ENCODE measurements at regions not wholly inside any gene's neighbourhood (a gene's known extent, or its start where the extent isn't known, plus 50 kb on each side); places are given as distances from the start of the nearest gene placed in this dataset.

DNA sequence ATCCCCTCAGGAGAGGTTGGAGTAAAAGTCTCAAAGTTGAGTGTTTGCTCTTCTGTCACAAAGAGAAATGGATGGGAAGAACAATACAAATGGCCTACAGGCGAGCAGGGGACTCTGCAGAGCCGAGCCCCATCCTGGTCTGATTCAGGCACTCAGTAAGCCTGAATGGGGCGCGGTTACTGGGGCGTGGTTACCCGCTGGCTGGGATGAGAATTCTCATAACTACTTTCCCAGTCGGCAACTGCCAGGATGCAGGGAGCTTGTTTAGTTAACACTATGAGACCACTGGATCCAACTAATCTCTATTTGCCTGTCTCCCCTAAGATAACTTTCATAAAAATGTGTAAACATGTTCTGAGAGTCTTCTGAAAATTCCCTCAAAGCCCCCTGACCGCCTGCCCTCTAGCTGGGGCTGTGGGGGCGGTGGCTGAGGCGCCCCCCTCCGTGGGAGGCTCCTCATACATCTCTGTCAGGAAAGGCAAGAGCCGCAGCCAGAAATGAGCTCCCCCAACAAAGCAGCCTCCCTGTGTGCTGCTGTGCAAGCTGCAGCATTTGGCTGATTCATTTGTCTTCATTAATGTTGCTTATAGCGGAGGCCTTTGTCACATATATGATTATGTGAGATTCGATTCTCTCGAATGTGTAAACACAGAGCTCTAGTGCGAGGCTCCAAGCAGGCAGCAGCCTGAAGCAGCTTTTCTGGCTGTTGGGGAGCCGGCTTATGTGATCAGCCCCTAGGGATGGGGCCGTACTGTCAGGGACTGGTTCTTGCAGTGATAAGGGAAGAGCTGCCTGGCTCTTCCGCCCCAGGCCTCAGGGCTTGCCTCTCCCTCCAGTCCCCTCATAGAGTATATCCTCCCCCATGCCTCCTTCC lies 126.1 kb upstream of the ARHGAP5 start:
- peak overlapping the region; percentile 11; the same call in 1 of the 2 replicates for H2AFZ ChIP-seq (ENCODE audit: low read length)
- no peak overlapping the region for H3K56ac ChIP-seq (replicated peaks; ENCODE audit: insufficient read length, low read depth, low read length)
- H3K27me3 ChIP-seq (replicated peaks in 1 of 4; ENCODE audit: control insufficient read depth in 3 of 4, extremely low read depth in 1 of 4, insufficient read depth in 3 of 4, low read length in 3 of 4), result no peaks in the 10 kb centered on the region
- H3K79me2 ChIP-seq (ENCODE audit: control insufficient read depth in 1 of 2, insufficient read depth in 2 of 2, low read length in 2 of 2), result no peaks in the 10 kb centered on the region
- no peak overlapping the region; the same call in 1 of the 2 replicates for H3K18ac ChIP-seq (ENCODE audit: extremely low read depth, low read length)
- no peaks in the 10 kb centered on the region; the same call in 1 of the 2 replicates for H3K23me2 ChIP-seq (ENCODE audit: low read depth, low read length)
- H2BK120ac ChIP-seq (replicated peaks; ENCODE audit: low read depth, low read length), result no peak overlapping the region
- H2BK15ac ChIP-seq (ENCODE audit: low read length), result no peak overlapping the region
- no peak overlapping the region for H4K5ac ChIP-seq (ENCODE audit: insufficient read length, low read depth, low read length)
- CTCF ChIA-PET (ENCODE audit: partially characterized antibody), result interaction anchor here (0.7 to 3.3 kb wide), 9 partner anchors 9 to 135 kb away, joined by 3 to 16 read pairs (median 3); no protein-coding TSS in a partner anchor
- no peak overlapping the region for H3K27ac ChIP-seq (ENCODE audit: low read depth, low read length)
- H3K4ac ChIP-seq (replicated peaks; ENCODE audit: insufficient read length, low read depth, low read length), result no peak overlapping the region
- WGBS, 2 experiments (ENCODE audit: extremely low coverage in 1 of 2, insufficient coverage in 1 of 2, insufficient read length in 1 of 2, insufficient replicate concordance in 2 of 2, low coverage in 1 of 2, low lambda C conversion rate in 2 of 2, missing lambda C conversion rate in 1 of 2), result 62% methylated on average over 19 of the region's 19 CpGs; no CpG with 5 or more reads in 1 of the 2 experiments
- H3K9ac ChIP-seq (replicated peaks in 1 of 4; ENCODE audit: extremely low read depth in 1 of 4, low read depth in 3 of 4, low read length in 3 of 4), result no peak overlapping the region
- H3K4me1 ChIP-seq (replicated peaks in 1 of 4; ENCODE audit: control insufficient read depth in 3 of 4, insufficient read depth in 4 of 4, low read length in 3 of 4), result peaks cover 4 to 9% (median 6%) of the 10 kb centered on the region in 4 experiments; a peak in 5 of 7 replicates
- no peaks in the 10 kb centered on the region for H3K79me1 ChIP-seq (ENCODE audit: low read depth, low read length)
- no peak for TF ChIP-seq CHD2 (IDR thresholded peaks at IDR 0.05; ENCODE audit: low read length)
- no peak for TF ChIP-seq SP2 (IDR thresholded peaks at IDR 0.05; ENCODE audit: low read length)
- no peak for TF ChIP-seq MAFK (IDR thresholded peaks at IDR 0.05; ENCODE audit: low read depth, low read length)
- TF ChIP-seq KDM4A (IDR thresholded peaks at IDR 0.05; ENCODE audit: low read depth, low read length, severe bottlenecking), result no peak
- no peak for TF ChIP-seq NANOG (IDR thresholded peaks at IDR 0.05; ENCODE audit: insufficient read depth, low read depth, low read length, poor library complexity, severe bottlenecking)
- TF ChIP-seq SAP30 (IDR thresholded peaks at IDR 0.05; ENCODE audit: insufficient read depth, insufficient replicate concordance, low read length), result no peak
- no peak overlapping the region for H2BK20ac ChIP-seq (ENCODE audit: low read length)
- no peaks in the 10 kb centered on the region for H3K36me3 ChIP-seq (ENCODE audit: control insufficient read depth in 2 of 4, insufficient read depth in 4 of 4, low read length in 3 of 4)
- H3K4me3 ChIP-seq (ENCODE audit: extremely low read depth in 1 of 4, insufficient read depth in 2 of 4, low read depth in 3 of 4, low read length in 4 of 4), result no peak overlapping the region
- H2AK5ac ChIP-seq (ENCODE audit: low read depth, low read length), result no peak overlapping the region
- DNase-seq (ENCODE audit: low read depth in 1 of 2, low spot score in 2 of 2) (peak in 1 of 2 experiments; percentile 68), FAIRE-seq (no peak)
- POLR2A ChIA-PET (ENCODE audit: partially characterized antibody), result interaction anchor here (0.6 to 1.6 kb wide), 2 partner anchors 17 to 165 kb away, joined by 3 to 4 read pairs; no protein-coding TSS in a partner anchor
- no peak overlapping the region for H2BK5ac ChIP-seq (ENCODE audit: low read depth, low read length)
- H4K20me1 ChIP-seq (replicated peaks in 1 of 2; ENCODE audit: control insufficient read depth in 1 of 2, insufficient read depth in 2 of 2, low read length in 2 of 2), result no peaks in the 10 kb centered on the region
- H3K9me3 ChIP-seq (ENCODE audit: insufficient read depth in 2 of 2, low read depth in 1 of 2, low read length in 1 of 2), result no peaks in the 10 kb centered on the region
- no peak overlapping the region for H4K8ac ChIP-seq (ENCODE audit: extremely low read depth, insufficient read depth, low read length)
- no peak overlapping the region for H4K91ac ChIP-seq (replicated peaks; ENCODE audit: insufficient read length, low read length)
- H2BK12ac ChIP-seq (ENCODE audit: low read depth, low read length), result peak overlapping the region; percentile 60; the same call in 1 of the 2 replicates
- H3K14ac ChIP-seq (ENCODE audit: insufficient read length), result no peak overlapping the region
- H3K4me2 ChIP-seq (ENCODE audit: insufficient read depth in 1 of 2, low read depth in 2 of 2, low read length in 2 of 2), result peak overlapping the region in 1 of 2 experiments; percentile 15; a peak in 1 of 4 replicates
- H3K23ac ChIP-seq (ENCODE audit: insufficient read length), result no peak overlapping the region

Data from H1 (cell line).